ENCODE measurements at regions not wholly inside any gene's neighbourhood (a gene's known extent, or its start where the extent isn't known, plus 50 kb on each side); places are given as distances from the start of the nearest gene placed in this dataset.

DNA sequence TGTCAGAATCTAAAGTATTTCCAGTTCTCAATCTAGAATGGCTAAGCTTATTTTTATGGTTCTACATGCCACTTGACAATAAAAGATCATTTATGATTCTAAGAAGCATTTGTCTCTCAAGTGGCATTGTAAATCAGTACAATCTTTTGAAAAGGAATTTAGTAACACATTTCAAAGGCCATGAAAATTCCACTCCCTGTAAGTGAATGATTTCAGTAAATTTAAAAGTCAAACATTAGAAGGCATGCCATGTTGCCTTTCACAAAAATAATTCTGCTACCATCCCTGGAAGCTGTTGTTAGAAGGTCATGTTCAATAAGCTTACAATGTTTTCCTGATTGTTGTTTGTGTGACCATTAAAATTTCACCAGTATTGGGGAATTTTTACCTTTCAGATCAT, 142.9 kb downstream of the RPIA start:
- DNase-seq = no peak

DNA sequence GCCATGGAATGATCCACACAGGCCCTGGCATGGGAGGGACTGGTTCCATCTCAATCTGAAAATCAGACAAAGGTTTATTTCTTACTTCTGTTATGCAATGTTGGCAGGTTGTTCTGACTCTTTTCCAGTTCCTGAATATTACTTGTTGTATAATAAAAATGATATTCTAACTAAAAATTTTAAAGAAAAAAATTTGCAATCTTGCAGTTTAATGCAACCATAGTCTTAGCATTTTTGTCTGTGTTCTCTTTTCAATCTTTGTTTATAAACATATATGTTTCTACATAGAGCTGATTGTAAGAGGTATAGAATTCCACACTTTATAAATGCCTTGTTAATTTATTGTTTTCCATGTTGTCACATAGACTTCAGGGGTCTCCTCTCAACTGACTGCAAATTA, 143.4 kb downstream of the RPIA start:
- no peak for DNase-seq

DNA sequence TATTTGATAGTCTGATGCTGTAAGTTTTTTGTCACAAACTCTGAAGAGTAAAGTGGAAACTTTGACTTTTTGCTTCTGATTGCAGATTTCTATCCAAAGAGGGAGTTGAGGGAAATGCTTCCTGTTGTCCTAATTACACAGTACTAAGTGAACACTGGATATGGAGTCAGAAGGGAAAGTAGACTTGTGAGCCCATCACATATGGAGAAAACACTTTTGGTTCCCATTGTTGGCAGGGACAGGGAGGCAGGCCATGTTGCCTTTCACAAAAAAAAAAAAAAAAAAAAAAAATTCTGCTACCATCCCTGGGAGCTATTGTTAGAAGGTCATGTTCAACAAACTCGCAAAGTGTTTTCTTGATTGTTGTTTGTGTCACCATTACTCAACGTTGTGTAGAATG, 144.3 kb downstream of the RPIA start:
- DNase-seq = no peak

DNA sequence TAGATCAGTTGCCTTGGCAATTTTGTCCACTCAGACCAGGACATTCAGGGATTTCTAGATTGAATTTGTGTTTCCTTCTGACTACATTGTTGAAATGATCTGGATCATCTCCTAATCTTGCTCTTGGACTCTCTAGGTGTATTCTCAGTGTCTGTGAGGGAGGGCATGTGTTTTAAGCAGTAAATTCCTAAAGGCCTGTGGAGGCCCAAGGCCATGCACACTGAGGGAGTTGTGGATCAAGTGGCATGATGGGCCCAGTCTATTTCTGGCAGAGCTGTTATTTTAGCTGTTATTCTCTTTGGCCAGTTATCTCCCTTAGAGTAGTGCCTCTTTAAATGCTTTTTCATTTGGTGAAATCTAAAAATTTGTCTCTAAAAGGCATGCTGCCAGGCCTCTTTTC, 144.9 kb downstream of the RPIA start:
- no peak for DNase-seq

DNA sequence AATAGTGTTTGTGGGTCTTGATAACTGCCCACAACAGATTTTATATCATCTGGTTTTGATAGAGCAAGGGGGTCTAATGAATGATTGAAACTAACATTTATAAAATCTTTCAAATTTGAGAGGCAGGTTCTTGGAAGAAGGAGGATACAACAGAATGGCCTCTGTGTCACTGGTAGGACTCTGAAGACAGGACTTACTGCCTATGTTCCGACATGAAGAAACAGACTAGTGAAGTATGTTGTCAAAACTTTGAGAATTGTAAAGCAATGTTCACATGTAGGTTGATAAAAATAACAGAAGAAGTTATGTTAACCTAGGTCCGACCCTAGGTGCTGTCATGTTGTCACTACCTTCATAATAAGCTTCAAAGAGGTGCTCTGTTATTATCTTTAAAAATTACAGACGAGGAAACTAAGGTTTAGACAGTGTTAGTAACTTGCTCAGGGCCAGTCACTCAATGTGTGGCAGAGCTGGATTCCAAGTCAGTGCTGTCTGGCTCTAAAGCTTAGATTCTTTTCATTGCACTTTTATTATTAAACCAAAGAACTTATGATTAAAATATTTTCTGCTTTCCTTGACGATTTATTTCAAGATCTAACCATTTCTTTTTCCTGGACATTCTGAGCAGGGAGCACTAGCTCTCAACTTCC, 146.2 kb downstream of the RPIA start:
- no peak for DNase-seq

DNA sequence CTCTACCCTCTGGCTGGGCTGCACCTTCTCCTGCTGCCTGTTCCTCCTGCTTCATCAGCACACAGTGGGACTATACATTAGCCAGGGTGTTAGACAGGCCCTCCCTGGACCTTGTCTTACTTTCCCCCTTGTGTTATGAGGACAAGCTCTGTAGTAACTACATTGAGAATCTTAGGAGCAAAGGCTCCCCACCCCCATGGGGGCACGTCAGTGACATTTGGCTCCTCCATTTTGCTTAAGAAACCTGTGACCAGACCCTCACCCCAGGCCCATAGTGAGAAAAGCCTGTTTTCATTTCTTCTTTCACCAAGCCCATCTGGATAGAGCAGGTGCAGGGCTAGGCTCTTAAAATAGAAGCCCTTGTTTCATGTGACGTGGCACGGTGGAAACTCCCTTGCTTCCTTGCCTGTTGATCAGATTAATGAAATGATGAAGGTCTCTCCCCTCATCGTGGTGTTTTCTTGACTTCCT, 146.7 kb downstream of the RPIA start:
- DNase-seq = no peak

DNA sequence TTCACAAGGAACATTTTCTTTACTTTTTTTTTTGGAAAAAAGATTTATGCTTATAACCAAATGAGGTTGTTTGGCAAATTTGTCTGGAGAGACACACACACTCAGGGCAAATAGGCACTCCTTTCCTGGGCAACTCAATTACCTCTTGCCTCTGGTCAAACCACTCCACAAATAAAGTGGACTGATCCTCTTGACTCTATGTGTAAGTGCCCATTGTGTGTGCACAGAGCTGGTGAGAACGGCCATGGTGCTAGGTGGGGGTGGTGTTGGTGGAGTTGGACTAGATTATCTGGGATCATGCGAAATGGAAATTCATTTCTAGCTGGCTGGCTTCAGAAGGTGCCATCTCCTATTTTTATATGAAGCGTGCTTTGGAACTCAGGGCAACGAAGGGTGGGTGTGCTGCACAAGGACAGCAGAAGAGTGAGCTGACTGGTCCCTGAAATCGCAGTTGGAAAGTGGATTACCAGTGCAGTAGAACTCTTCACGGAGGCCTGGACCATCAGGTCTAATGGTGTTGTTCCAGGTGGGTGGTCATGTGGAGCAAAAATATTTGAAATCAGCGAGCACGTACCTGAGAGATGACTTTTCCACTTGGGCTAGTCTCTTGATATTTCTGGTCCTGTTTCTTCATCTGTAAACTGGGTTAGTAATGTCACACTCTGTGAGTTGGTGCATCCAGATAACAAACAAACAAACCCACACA, 149.9 kb downstream of the RPIA start:
- DNase-seq = no peak

DNA sequence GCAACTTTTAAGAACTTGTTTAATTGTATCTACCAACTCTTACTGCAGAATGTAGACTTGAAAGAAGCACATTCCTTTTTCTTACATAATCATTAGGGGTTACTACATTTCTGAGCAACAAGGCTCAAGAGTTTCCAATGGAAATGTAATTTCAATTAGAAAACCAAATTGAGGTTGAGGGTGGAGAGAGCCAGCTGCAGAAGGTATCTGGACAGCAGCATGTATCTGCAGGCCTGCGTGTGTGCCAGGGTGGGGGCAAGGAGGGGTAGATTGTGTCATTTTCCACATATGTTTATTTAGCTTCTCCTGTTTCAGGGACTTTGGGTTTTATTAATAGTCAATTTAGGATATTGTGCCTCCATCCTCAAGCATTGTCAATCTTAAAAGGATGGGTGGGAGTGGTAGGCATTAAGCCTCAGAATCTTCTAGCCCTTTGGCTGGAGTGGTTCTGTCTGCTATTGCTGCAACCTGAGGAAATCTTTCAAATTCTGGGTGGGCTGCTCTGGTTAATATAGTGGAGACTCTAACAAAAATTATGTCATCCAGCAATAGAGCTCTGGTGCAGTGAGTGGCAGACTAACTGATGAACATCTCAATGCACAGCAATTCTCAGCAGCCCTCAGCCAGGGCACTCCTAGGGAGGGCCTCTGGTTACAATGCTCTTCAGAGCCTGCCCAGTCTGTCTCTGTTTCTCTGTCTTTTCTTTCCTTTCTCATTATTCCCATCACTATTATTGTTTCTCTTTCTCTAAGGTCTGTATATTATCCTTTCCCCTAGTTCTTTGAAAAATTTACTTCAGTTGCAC, 151.4 kb downstream of the RPIA start:
- no peak for DNase-seq

DNA sequence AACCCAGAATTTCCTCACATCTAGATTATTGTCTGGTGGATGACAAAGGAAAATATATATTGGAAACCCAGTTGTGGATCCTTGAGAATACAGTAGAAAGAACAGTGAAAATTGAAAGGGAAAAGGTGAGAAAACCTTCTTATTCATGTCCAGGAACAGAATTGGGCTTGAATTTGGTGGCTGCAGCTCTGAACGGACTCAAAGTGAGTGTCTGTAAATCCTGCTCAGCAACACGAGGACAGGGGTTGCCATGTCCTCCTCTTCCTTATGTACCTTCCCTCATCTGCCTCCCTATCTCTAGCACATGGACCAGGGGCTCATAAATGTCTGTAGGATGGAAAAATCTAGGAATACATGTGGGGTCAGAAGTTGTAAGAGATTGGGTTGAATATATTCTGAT, 152.2 kb downstream of the RPIA start:
- DNase-seq = no peak

DNA sequence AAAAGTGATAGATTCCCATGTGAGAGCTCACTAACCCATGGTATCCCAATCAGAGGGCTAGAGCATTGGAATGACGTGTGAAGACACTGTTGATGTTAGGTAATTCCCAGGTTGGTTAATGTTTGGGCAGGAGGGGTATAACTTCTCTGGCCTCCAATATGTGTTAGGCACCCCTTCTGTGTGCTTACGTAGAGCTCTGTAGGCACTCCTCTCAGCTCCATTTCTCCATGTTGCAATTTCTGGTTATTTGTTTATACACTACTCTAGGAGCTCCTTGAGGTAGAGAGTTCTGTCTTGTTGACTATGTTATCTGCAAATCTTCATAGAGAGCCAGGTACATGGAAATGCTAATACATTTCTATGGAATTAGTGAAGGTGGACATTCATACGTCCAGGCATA, 153.5 kb downstream of the RPIA start:
- no peak for DNase-seq

DNA sequence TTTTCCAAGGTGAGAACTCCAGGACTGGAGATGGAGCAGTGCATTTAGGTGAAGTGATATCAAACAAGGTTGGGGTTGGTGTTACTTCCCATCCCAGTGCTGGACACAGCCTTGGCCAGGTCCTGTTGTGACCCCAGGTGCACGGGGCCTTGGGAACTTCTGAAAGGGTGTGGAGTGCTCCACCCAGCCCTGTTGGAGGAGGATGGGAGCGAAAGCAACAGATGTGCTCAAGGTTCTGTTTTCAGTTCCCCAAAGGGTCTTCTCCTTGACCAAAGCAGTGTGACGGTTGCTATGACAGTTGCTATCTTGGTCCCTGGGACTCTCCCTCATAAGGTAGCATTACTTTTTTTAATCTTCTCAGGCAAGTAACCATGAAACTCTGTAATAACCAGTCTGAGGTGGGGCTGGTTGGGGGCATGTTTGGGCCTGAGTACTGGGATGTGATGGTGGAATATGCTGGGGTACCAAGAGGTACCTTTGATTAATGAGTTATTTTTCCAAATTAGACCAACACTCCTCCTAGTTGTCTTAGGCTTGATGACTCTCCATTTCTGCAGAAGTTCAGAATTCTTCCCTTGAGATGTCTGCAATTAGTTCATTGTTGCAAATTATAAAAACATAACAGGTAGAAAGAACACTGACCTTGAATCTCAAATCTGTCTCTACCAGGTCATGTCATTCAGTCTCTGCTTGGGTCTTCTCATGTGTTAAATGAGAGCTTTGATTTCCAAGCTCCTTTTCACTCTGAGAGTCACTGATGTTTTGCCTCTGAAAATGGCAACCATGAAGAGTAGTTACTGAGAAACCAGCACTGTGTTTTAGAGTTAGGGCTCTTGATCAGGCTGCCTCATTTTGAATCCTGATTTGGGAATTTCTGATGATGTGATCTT, 154.5 kb downstream of the RPIA start:
- no peak for DNase-seq

DNA sequence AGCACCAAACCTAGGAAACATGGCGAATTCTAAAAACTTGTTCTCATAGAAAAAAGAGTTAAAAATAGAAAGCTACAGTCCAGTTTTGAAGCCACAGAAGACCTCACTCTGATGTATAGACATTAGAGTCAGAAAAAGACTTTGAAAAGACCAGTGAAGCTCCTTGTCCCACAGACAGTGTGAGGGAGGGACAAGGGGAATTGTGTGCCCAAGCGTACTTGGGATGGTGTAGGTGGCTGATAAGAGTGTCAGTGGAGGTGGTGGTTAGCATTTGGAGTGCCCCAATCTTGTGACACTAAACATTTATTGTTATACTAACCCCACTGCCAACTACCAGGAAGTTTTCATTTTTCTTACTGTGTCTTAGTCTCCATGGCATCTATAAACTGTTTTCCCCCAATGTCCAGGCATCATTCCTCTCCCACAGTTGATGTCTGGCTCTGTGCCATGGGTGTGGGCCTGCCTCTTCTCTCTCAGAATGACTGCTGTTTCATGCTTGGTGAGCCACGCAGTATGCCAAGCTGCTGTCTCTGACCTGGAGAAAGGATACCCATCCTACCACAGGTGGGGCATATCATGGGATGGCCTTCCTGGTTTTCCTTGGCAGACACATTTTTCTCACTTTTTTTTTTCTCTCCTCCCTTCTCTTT, 161.4 kb downstream of the RPIA start:
- no peak for DNase-seq

DNA sequence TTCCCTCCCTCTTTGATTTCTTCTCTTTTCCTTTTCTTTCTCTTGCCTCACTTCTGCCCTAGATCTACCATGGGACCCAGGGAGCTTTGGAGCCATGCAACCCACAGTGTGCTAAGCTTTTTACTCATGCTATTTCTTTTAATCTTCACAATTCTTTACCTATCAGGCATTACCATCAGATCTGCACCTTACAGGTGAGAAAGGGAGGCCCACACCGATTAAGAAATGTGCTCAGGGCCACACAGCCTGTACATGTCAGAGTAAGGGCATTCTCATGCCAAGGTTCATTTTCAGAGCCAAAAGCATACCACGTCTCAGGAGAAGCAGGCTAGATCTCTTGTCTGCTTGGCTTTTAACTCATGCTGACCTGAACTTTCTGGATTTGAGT, 161.9 kb downstream of the RPIA start:
- DNase-seq = no peak

DNA sequence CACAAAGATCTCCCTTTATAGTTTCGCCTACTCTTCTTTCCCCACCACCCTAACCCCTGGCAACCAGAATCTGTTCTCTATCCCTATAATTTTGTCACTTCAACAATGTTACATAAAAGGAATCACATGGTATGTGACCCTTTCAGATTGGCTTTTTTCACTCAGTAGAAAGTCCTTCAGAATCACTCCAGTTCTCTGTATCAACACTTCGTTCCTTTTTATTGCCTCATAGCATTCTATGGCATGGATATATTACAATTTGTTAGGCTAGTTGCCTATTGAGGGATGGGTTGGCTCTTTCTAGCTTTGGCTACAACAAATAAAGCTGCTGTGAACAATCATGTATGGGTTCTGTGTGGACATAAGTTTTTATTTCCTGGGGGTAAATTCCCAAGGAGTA, 163.1 kb downstream of the RPIA start:
- no peak for DNase-seq

DNA sequence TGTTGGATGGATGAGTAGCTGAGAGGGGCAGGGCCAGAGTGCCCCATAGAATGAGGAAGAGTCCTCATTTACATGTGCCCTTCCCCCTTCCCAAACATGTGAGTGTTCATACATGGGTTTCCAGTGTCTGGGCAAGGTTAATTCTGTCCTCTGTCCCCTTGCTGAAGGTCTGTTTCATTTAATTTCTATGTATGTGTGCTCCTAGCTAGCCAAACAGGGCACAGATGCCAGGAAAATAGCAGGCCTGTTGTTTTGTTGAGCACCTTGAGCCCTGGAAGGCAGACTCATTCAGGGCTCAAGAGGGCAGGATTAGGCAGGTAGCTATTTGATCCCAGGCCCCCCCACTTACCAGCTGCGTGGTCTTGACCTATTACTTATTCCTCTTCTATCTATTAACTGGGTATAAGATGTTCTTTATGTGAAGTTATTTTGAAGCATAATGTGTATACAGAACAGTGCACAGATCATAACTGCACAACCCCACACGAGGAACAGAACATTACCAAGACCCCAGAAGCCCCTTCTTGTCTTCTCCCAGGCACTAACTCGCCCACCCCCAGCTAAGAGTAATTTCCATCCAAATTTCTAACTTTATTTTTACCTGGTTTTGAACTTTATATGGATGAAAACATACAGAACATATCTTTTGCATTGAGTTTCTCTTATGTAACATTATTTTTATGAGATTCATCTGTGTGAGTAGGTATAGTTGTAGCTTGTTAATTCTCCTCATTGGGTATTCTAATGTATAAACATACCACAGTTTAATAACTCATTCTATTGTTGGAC, 164.3 kb downstream of the RPIA start:
- no peak for DNase-seq

DNA sequence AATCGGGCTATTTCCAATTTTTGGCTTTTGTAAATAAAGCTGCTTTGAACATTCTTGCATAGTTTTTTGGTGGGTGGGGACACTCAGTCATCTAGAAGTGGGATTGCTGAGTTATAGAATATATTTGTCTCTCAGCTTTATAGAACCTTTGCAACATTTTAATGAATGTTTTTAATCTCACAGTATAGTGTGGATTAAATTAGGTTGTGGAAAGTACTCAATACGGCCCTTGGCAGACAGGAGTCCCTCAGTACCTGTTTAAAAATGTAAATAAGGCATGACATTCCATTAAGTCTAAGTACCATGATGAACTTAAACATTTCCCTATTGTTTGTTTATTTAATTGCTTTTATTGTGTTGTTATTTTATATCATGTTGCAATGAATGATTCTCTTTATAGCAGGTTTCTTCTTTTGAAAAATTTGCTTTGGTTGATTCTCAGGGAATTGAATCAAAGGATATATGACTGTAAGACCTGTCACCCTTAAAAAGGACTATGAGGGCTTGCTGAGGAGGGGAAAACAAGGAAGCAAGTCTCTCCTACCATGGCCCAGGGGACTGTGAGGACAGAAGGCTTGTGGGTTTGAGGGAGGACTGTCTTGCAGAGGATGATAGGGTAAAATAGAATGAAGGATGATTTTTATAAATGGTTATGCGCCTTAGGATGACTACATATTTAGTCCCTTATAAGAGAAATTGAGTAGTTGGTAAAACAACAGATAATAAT, 165.1 kb downstream of the RPIA start:
- DNase-seq = no peak

DNA sequence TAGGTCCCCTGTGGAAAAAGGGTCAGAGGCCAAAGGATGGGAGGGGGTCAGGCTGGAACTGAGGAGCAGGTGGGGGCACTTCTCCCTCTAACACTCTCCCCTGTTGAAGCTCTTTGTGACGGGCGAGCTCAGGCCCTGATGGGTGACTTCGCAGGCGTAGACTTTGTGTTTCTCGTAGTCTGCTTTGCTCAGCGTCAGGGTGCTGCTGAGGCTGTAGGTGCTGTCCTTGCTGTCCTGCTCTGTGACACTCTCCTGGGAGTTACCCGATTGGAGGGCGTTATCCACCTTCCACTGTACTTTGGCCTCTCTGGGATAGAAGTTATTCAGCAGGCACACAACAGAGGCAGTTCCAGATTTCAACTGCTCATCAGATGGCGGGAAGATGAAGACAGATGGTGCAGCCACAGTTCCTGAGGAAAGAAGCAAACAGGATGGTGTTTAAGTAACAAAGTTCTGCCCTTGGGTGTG, 165.8 kb downstream of the RPIA start:
- DNase-seq = no peak

DNA sequence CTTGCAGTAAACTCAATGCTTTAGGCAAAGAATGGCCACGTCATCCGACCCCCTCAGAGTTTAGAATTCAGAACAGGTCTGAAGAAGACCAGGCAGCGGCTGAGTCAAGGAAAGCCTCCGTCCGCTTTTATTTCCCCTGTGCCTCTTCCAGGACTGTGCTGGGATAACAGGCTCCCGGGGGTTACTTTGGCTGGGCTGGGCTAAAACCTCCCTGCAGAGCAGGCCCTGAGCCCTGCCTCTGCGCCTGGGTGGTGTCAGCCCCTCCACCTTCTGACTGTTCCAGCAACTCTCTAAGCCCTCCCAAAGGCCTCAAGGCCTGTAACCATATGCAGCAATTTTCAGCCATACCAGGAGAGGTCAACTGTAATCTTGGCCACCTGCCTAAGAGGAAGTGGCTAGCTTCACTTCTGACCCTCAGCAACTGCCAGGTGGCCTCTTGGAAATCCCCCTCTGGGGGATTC, 166.5 kb downstream of the RPIA start:
- no peak for DNase-seq

DNA sequence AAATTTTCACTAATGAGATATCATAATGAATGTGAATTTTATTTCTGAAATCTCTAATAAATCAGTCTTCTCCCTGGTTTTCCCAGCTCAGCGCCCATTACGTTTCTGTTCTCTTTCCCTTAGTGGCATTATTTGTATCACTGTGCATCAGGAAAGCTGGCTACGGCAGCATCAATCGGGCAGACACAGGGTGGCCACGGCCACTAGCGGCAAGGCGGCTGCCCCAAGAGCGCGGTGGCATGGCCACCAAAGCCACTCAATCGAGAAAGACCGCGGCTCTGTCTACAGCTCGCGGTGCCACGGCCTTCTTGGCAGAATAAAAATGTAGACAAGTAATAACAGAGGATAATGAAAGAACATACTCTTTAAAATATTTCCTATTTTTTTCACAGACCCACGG, 168.0 kb downstream of the RPIA start:
- no peak for DNase-seq

DNA sequence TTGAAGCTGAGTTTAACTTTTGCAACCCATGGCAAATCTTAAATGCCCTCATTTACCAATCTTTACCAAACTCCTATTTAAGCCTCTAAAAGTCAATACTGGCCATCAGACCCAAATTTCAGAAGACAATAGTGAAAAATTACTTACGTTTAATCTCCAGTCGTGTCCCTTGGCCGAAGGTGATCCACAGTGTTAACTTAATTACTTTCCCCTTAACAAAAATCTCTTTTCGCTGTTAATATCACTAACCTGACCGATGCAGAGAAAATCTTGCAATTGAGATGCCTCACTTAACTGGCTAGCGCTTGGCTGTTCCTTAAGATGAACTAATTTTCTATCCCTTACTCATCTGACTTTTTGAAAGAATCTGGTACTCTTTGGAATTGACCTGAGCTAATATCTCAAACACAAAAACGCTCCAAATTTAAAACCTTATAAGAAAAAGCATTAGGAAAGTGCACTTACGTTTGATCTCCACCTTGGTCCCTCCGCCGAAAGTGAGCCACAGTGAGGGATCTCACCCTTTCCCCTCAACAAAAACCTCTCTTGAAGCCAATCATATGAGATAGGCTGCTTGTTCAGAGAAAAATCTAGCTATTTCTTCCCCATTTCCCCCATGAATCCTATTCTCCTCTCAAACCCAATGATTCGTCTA, 169.1 kb downstream of the RPIA start:
- DNase-seq = no peak

Data from NCI-H748 treated with DMSO at 0.1 percent for 48 hours (cell line).